Prostate gland (tissue), 2 donors: ENCODE measurements at regions not wholly inside any gene's neighbourhood (a gene's known extent, or its start where the extent isn't known, plus 50 kb on each side); places are given as distances from the start of the nearest gene placed in this dataset.

Source experiments
- POLR2A ChIP-seq: fragments of 450-650 bp; IDR thresholded peaks from one replicate; pipeline ENCODE4 v1.6.1; 2016; ENCODE audit warnings: antibody characterized with exemption, mild to moderate bottlenecking
- POLR2AphosphoS5 ChIP-seq: sonication (generic); formaldehyde crosslinking; IDR thresholded peaks from one replicate; pipeline ENCODE4 v1.6.1; 2017; ENCODE audit warnings: antibody characterized with exemption
- TF ChIP-seq, protein P1 (sequence below), 4 experiments: fragments of 200-600 bp in 2 of 4; fragments of 450-650 bp in 2 of 4; sonication (generic) in 2 of 4; IDR thresholded peaks; 1 replicate in 3 of 4; 2 replicates in 1 of 4; pipeline ENCODE4 v1.5.1; 2016 to 2019; ENCODE audit warnings: antibody characterized with exemption in 4 of 4, mild to moderate bottlenecking in 2 of 4, moderate library complexity in 2 of 4

DNA sequence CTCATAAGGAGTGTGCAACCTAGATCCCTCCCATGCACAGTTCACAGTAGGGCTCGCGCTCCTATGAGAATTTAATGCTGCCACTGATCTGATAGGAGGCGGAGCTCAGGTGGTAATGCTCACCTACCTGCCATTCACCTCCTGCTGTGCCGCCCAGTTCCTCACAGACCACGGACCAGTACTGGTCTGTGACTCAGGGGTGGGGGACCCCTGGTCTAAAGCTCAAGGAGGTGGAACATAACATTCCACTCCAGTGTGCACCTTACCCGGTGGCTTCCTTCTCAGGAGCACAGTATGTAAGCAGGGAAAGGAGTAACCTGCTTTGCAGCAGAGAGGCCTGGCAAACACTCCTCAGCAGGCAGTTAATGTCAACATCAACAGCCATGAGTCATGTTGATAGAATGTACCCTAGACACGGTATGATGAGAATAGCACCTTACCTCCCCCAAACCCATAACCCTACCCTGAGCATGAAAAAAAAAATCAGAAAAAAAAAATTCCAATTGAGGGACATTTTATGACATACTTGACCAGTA is 273.5 kb downstream of the FGFR2 start:
- TF ChIP-seq, protein P1, sequence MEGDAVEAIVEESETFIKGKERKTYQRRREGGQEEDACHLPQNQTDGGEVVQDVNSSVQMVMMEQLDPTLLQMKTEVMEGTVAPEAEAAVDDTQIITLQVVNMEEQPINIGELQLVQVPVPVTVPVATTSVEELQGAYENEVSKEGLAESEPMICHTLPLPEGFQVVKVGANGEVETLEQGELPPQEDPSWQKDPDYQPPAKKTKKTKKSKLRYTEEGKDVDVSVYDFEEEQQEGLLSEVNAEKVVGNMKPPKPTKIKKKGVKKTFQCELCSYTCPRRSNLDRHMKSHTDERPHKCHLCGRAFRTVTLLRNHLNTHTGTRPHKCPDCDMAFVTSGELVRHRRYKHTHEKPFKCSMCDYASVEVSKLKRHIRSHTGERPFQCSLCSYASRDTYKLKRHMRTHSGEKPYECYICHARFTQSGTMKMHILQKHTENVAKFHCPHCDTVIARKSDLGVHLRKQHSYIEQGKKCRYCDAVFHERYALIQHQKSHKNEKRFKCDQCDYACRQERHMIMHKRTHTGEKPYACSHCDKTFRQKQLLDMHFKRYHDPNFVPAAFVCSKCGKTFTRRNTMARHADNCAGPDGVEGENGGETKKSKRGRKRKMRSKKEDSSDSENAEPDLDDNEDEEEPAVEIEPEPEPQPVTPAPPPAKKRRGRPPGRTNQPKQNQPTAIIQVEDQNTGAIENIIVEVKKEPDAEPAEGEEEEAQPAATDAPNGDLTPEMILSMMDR (IDR thresholded peaks at IDR 0.05): no peak
- TF ChIP-seq POLR2AphosphoS5 (no peak), POLR2A (no peak)
